ES-I3 (cell line): ENCODE measurements at regions not wholly inside any gene's neighbourhood (a gene's known extent, or its start where the extent isn't known, plus 50 kb on each side); places are given as distances from the start of the nearest gene placed in this dataset.

Source experiments
- H3K36me3 ChIP-seq: 2 replicates; pipeline ENCODE4 v1.6.1; 2013; ENCODE audit warnings: mild to moderate bottlenecking, low read length, control low read depth, moderate library complexity; ENCODE audit not compliant: insufficient read depth
- H3K4me1 ChIP-seq: 2 replicates; pipeline ENCODE4 v1.6.1; 2013; ENCODE audit warnings: mild to moderate bottlenecking, control low read depth, low read length; ENCODE audit not compliant: insufficient read depth
- H3K9ac ChIP-seq: 2 replicates; pipeline ENCODE4 v1.6.1; 2013; ENCODE audit warnings: low read depth, mild to moderate bottlenecking, low read length, moderate library complexity
- H3K9me3 ChIP-seq: 2 replicates; pipeline ENCODE4 v1.6.1; 2013; ENCODE audit warnings: mild to moderate bottlenecking, low read length, moderate library complexity; ENCODE audit not compliant: control insufficient read depth, insufficient read depth

DNA sequence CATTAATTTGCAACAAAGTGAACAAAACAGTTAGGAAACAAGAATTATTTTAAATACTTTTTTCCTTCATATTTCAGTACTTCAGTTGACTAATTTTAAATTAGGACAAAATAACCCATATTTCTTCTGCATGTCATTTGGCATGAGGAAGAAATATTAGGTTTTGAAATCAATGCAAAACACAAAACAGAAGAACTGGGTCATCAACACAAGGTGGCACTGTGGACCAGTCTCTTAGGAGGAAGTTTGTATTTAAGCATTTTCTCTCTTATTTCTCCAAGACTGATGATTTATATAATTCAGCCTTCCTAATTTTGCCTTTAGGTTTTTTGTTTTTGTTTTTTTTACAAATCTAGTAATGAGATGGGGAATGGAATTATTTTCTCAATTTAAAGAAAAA lies 352.8 kb upstream of the KCNH7 start:
- Histone ChIP-seq H3K4me1 (peaks cover 9% of the 10 kb centered on the region; the same call in 1 of the 2 replicates), H3K9ac (no peak overlapping the region), H3K36me3 (no peaks in the 10 kb centered on the region), H3K9me3 (peaks cover under 1% of the 10 kb centered on the region; the same call in 1 of the 2 replicates)

DNA sequence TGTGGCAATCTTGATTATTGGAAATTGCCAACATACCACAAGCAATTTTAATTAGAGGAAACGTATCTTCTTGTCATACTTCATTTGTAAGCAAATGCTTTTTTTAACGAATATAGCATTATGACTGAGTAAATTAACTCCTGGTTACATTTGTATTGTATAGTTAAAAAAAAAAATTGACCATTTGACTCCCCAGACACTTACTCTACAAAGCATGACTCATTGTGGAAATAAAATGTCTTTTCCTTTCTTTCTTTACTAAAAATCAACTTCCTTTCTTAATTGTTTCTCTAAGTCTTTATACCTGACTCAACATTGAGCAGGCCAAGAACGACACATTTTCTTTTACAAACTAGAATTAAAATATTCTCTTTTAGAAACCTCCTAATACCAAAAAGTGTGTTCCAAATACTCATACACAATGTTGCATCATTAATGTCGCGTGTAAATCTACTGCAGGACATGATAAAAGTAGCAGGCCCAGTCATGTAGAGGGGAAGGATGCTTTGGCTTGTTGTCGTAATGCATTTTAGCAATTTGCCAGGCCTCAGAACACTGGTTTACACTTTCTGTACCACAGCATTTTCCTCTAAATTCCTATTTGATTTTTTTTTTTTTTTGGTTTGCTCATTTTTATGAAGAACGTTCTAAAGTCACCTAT lies 349.6 kb upstream of the KCNH7 start:
- Histone ChIP-seq H3K9ac (no peak overlapping the region), H3K9me3 (no peaks in the 10 kb centered on the region), H3K4me1 (peaks cover 9% of the 10 kb centered on the region; the same call in 1 of the 2 replicates), H3K36me3 (no peaks in the 10 kb centered on the region)

DNA sequence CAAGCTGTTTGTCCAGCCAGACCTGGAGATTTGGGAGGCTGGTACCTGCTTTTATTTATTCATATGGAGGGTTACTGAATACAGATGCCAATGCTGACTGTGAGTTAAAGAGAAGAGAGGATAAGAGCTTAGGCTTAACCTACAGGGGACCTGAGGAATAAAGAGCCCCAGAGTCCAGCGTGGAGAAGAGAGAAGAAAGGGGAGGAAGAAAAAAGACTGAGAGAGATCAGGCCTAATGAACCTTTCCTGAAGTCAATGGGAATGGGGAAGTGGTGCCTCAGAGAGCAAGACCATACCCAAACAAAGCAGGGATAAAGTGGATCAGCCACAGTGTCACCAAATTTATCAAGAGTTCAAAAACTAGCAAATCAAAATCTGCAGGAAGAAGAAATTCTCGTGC lies 348.6 kb upstream of the KCNH7 start:
- H3K36me3 ChIP-seq: no peaks in the 10 kb centered on the region
- H3K9me3 ChIP-seq: no peaks in the 10 kb centered on the region
- no peak overlapping the region for H3K9ac ChIP-seq
- H3K4me1 ChIP-seq: peaks cover 9% of the 10 kb centered on the region; the same call in 1 of the 2 replicates

DNA sequence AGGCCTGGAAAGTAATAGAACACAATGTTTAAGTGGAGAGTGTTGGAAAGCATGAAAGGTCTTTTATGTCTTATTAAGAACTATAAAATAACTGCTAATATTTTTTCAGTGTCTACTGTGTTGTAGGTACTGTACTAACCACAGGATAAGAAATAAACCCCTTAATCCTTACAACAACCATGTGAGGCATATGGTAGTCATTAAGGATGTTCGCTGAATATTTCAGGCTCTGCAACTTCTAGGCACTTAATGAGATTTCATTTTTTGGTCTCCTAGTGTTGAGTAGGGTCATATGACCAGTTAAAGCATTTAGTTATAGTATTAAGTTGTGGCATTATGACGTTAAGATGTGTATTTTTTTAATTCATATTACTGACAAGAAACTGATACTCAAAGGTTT lies 346.6 kb upstream of the KCNH7 start:
- Histone ChIP-seq H3K9me3 (no peaks in the 10 kb centered on the region), H3K36me3 (no peaks in the 10 kb centered on the region), H3K4me1 (peaks cover 9% of the 10 kb centered on the region; the same call in 1 of the 2 replicates), H3K9ac (no peak overlapping the region)

DNA sequence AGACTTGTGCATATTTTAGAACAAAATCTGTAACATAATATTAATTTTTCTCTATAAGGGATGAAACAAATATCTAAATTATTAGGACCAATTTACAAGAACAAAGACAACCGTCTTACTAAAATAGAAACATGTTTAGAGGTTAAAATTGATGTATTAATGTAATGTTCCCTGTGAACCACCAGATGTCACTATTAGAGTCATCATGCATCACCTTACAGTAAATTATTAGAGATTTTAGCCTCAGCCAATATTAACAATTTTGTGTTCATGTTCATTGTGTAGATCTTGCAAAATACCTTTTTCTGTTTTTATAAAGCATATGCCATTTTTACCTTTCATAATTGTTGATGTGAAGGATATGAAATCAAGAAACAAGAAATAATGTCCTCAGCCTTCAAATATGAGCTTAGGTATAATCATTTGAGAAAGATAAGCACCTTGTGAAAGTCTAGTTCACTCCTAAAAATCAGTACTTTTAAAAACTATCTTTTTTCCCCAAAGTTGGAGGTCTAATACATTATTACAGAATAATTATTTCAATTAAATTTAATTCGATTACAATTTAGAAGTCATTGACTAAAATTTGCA lies 344.3 kb upstream of the KCNH7 start:
- H3K4me1 ChIP-seq: peaks cover 3% of the 10 kb centered on the region; the same call in 1 of the 2 replicates
- H3K9me3 ChIP-seq: no peaks in the 10 kb centered on the region
- H3K36me3 ChIP-seq: no peaks in the 10 kb centered on the region
- no peak overlapping the region for H3K9ac ChIP-seq

DNA sequence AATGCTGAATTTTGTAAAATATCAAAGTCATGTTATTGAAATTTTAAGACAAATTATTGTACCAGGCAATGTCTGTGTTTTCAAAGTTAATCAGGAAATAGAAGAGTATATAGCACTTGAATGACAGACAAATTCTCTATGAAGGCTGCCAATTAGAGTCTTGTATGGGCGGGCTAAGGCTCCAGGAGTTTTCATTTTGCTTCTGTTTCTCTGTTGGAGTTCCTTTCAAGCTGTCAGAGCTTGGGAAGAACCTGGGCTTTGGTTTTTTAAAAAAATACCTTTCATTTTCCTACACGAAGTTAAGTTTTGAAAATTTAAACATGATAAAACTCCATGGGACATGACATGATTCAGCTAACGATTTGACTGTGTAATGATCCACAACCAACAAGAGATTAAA lies 339.0 kb upstream of the KCNH7 start:
- Histone ChIP-seq H3K9me3 (no peaks in the 10 kb centered on the region), H3K4me1 (no peaks in the 10 kb centered on the region), H3K36me3 (no peaks in the 10 kb centered on the region), H3K9ac (no peak overlapping the region)

DNA sequence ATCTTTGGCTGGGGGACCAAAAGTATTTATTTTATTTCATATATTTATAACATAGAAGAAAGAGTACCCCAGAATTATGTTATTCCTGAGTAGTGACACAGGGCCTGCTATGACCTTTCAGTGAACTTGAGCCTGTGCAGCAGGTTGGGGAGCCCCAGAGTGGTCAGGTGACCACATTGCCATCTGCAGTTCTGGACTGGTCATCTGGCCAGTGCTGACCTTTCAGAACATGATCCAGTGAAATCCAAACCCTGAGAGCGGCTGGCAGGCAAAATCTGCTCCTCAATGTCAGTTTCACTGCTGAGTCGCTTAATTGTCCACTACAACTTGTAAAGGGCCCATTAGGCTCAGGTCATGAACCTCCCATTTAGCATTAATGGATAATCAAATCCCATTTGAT lies 336.7 kb upstream of the KCNH7 start:
- no peaks in the 10 kb centered on the region; the same call in 1 of the 2 replicates for H3K4me1 ChIP-seq
- H3K9ac ChIP-seq: no peak overlapping the region
- no peaks in the 10 kb centered on the region for H3K36me3 ChIP-seq
- H3K9me3 ChIP-seq: no peaks in the 10 kb centered on the region

DNA sequence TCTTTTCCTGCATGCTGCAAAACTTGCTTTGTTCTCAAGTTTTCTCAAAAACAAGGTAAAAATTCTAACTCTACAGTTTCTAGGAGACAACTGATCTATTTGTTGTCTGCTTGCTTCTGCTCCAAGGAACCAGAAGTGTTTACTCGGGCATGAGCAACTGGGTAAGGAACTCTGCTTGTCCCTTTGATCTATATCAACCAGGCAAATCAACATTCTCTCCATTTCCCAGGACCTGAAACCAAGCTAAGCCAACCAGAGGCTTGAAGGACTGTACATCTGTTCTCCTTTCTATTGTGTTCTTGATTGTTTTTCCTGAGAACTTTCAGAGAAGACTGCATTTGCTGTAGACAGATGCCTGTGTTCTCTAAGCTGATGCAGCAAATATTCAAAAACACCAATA lies 335.0 kb upstream of the KCNH7 start:
- Histone ChIP-seq H3K9me3 (no peaks in the 10 kb centered on the region), H3K4me1 (no peaks in the 10 kb centered on the region; the same call in 1 of the 2 replicates), H3K9ac (no peak overlapping the region), H3K36me3 (no peaks in the 10 kb centered on the region)

DNA sequence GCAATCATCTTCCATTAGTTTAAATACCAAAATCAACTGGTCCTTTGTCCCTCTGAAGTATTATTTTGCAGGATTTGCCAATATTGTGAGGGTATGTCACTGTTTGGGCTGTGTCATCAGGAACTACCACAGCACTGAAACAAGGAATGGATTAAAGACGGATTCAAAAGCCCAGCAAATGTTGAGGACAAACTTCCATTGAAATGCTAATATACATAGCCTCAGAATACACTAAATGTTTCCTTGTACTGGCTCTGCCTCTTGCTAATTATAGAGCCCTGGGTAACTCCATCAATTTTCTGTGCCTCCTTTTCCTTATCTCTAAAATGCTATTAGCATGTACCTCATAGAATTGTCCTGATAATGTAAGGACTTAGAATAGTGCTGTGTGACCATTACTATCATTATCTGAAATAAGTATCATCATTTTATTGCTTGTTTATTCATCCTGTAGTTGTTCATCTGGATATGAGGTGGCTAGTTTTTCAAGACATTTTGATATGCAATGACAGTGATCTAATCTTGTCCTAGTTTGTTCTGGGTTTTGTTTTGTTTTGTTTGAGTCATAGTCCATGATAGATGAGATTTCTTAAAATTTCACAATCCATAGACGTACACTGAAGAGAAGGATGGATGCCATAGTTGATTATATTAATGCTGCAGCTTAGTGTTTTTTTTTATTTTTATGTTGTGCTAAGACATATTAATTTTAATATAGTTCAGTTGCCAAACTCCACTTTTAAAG lies 333.4 kb upstream of the KCNH7 start:
- H3K9ac ChIP-seq: no peak overlapping the region
- no peaks in the 10 kb centered on the region for H3K9me3 ChIP-seq
- no peaks in the 10 kb centered on the region for H3K36me3 ChIP-seq
- H3K4me1 ChIP-seq: no peaks in the 10 kb centered on the region; the same call in 1 of the 2 replicates

DNA sequence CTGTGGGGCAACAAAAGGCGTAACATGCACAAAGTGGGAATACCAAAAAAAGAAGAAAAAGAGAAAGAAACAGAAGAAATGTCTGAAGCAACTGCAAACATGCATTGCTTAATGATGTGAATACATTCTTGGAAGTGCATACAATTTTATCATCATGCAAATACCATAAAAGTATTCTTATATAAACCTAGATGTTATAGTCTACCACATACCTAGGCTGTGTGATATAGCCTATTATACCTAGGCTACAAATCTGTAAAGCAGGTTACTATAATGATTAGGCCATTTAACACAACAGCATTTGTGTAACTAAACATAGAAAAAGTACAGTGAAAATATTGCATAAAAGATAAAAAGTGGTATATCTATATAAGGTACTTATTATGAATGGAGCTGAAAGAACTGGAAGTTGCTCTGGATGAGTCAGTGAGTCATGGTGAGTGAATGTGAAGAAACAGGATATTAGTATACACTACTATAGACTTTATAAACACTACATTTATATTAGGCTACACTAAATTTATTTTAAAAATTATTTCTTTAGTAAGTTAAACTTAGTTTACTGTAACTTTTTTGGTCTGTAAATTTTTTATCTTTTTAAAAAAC lies 319.4 kb upstream of the KCNH7 start:
- Histone ChIP-seq H3K9me3 (no peaks in the 10 kb centered on the region), H3K36me3 (no peaks in the 10 kb centered on the region), H3K9ac (no peak overlapping the region), H3K4me1 (no peaks in the 10 kb centered on the region)

DNA sequence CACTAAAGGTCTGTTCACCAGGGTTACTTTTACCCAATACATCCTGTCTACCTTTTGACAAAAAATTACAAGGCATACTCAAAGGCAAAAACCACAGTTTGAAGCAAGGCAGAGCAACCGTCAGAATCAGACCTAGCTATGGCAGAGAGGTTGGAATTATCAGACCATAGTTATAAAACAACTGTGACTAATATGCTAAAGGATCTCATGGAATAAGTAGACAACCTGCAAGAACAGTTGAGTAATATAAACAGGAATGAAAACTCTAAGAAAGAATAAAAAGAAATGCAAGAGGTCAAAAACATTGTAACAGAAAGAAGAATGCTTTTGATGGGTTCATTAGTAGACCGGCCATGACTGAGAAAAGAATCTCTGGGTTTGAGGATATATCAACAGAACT lies 318.8 kb upstream of the KCNH7 start:
- Histone ChIP-seq H3K4me1 (no peaks in the 10 kb centered on the region), H3K9ac (no peak overlapping the region), H3K36me3 (no peaks in the 10 kb centered on the region), H3K9me3 (no peaks in the 10 kb centered on the region)

DNA sequence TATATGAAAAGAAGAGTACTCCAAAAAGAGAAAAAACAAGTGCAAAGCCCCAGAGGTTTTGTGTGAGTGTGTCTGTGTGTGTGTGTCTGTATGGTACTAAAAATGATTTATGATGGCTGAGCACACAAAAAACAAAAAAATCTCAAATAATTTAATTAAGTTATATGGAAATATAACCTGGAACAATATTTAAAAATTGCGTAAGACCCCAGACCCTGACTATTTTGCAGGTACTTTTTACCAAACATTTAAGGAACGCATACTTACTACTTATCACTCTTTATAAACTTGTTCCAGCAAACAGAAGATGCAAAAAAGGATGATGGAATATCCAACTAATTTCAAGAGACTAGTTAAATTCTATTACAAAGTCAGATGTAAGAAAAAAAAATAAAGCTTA lies 317.4 kb upstream of the KCNH7 start:
- no peaks in the 10 kb centered on the region for H3K9me3 ChIP-seq
- no peaks in the 10 kb centered on the region for H3K36me3 ChIP-seq
- H3K9ac ChIP-seq: no peak overlapping the region
- no peaks in the 10 kb centered on the region for H3K4me1 ChIP-seq

DNA sequence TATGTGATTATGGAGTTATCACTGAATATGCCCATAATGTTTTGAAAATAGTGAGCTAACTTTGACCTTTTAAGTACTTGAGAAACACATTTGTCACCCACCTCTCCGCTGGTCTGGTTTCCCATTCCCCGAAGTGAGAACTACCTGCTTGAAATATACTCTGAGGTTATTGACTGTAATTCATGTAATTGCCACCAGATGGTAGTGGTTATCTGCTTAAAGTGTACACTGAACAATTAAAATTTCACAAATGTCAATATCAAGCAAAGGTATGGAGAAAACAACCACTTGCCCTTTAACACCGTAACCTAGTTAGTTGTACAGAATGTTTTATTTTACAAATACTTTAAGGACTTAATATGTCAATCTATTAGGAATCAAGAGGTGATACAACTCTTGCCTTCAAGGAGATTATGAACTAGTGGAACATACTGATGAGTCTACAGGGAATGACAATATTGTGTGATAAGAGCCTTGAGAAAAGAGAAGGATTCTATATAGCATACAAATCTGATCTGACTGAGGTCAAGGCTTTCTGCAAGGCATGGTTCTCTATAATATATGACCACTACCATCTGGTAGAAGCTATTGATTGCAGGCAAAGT lies 316.8 kb upstream of the KCNH7 start:
- no peaks in the 10 kb centered on the region for H3K4me1 ChIP-seq
- no peaks in the 10 kb centered on the region for H3K9me3 ChIP-seq
- H3K9ac ChIP-seq: no peak overlapping the region
- H3K36me3 ChIP-seq: no peaks in the 10 kb centered on the region

DNA sequence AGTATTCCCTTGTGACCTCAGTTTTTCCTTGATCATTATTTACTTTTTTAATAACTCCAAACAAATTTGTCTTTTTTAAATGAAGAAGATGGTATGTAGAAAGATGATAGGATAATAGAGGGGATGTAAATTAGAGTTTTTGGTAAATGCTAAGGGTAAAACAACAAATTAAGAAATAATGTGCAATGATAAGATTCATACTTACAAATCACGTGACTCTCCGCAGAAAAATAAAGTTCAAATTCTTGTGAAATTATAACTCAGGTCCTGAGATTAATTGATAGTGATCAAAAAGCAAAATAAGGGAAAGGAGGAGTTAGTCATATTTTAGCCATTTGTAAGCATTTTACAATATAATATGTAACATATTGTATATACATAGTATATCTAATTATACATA lies 304.1 kb upstream of the KCNH7 start:
- H3K36me3 ChIP-seq: no peaks in the 10 kb centered on the region
- no peak overlapping the region for H3K9ac ChIP-seq
- no peaks in the 10 kb centered on the region for H3K4me1 ChIP-seq
- H3K9me3 ChIP-seq: peaks cover 5% of the 10 kb centered on the region; the same call in 1 of the 2 replicates
